Astrocyte (in vitro differentiated cells and primary cell): ENCODE measurements at regions not wholly inside any gene's neighbourhood (a gene's known extent, or its start where the extent isn't known, plus 50 kb on each side); places are given as distances from the start of the nearest gene placed in this dataset.

ENCODE experiments used
- DNase-seq: peaks from one replicate; pipeline ENCODE4 v3.0.0-alpha.2; 2010; ENCODE audit warnings: low read depth
- FAIRE-seq: peaks from 2 replicates; lab custom pipeline; 2011; peaks lifted over from hg19 to GRCh38; lab: Jason Lieb, UNC
- H2AFZ ChIP-seq: 2 replicates; pipeline ENCODE4 v1.6.0; 2012; ENCODE audit warnings: low read depth, low read length, inconsistent platforms
- H3K27ac ChIP-seq: 2 replicates; pipeline ENCODE4 v1.5.1; 2011; ENCODE audit warnings: low read depth, low read length, inconsistent platforms
- H3K27me3 ChIP-seq: 2 replicates; pipeline ENCODE4 v1.6.0; 2011; ENCODE audit warnings: low read length, inconsistent platforms; ENCODE audit not compliant: insufficient read depth
- H3K36me3 ChIP-seq: 2 replicates; pipeline ENCODE4 v1.5.1; 2011; ENCODE audit warnings: low read length, inconsistent platforms; ENCODE audit not compliant: insufficient read depth
- H3K4me1 ChIP-seq: 2 replicates; pipeline ENCODE4 v1.5.1; 2011; ENCODE audit warnings: low read length, inconsistent platforms; ENCODE audit not compliant: insufficient read depth
- H3K4me2 ChIP-seq: 2 replicates; pipeline ENCODE4 v1.6.0; 2012; ENCODE audit warnings: low read length, inconsistent platforms
- H3K4me3 ChIP-seq: 2 replicates; pipeline ENCODE4 v1.5.1; 2011; ENCODE audit warnings: low read depth, mild to moderate bottlenecking, low read length, inconsistent platforms; ENCODE audit not compliant: insufficient read depth
- H3K79me2 ChIP-seq: 2 replicates; pipeline ENCODE4 v1.6.0; 2012; ENCODE audit warnings: mild to moderate bottlenecking, low read length, inconsistent platforms; ENCODE audit not compliant: insufficient read depth
- H3K9ac ChIP-seq: 2 replicates; pipeline ENCODE4 v1.6.0; 2012; ENCODE audit warnings: mild to moderate bottlenecking, low read length, inconsistent platforms
- H3K9me3 ChIP-seq: 2 replicates; pipeline ENCODE4 v1.5.1; 2012; ENCODE audit warnings: low read depth, mild to moderate bottlenecking, low read length, inconsistent platforms; ENCODE audit not compliant: insufficient read depth
- H4K20me1 ChIP-seq: 2 replicates; pipeline ENCODE4 v1.6.0; 2012; ENCODE audit warnings: low read length, inconsistent platforms; ENCODE audit not compliant: insufficient read depth
- H3K27ac Mint-ChIP-seq: one replicate; pipeline ENCODE4 v1.8.0; 2021; ENCODE audit warnings: mild to moderate bottlenecking, mixed read lengths; ENCODE audit not compliant: unreplicated experiment
- H3K27me3 Mint-ChIP-seq: one replicate; pipeline ENCODE4 v1.8.0; 2021; ENCODE audit warnings: low read depth, mixed read lengths; ENCODE audit not compliant: unreplicated experiment
- H3K36me3 Mint-ChIP-seq: one replicate; pipeline ENCODE4 v1.8.0; 2021; ENCODE audit warnings: low read depth, mixed read lengths; ENCODE audit not compliant: unreplicated experiment
- H3K4me1 Mint-ChIP-seq: one replicate; pipeline ENCODE4 v1.8.0; 2021; ENCODE audit warnings: low read depth, mixed read lengths; ENCODE audit not compliant: unreplicated experiment
- H3K4me3 Mint-ChIP-seq: one replicate; pipeline ENCODE4 v1.8.0; 2021; ENCODE audit warnings: mild to moderate bottlenecking, moderate library complexity, mixed read lengths; ENCODE audit not compliant: unreplicated experiment
- H3K9me3 Mint-ChIP-seq: one replicate; pipeline ENCODE4 v1.8.0; 2021; ENCODE audit warnings: mild to moderate bottlenecking, mixed read lengths; ENCODE audit not compliant: unreplicated experiment
- CTCF ChIP-seq: IDR thresholded peaks from 2 replicates; pipeline ENCODE4 v1.5.1; 2011; ENCODE audit warnings: low read depth, mild to moderate bottlenecking, inconsistent platforms, low read length, moderate library complexity; ENCODE audit not compliant: insufficient read depth
- EZH2 ChIP-seq: IDR thresholded peaks from 2 replicates; pipeline ENCODE4 v1.6.1; 2012; ENCODE audit warnings: mild to moderate bottlenecking, low read length, inconsistent platforms; ENCODE audit not compliant: insufficient read depth

GRCh38 chr16:79658301-79659033, 57.9 kb upstream of the MAF start:
- DNase-seq (peak; percentile 92), FAIRE-seq (peak; percentile 20)
- Histone ChIP-seq H3K27me3 (no peaks in the 10 kb centered on the region), H3K4me3 (no peak overlapping the region), H3K4me1 (peaks cover 14% of the 10 kb centered on the region), H3K9ac (peak overlapping the region; percentile 30), H3K4me2 (peak overlapping the region; percentile 58), H3K27ac (peak overlapping the region; percentile 76), H3K36me3 (no peaks in the 10 kb centered on the region), H3K9me3 (no peaks in the 10 kb centered on the region), H4K20me1 (no peaks in the 10 kb centered on the region), H3K79me2 (no peaks in the 10 kb centered on the region), H2AFZ (peak overlapping the region; percentile 70)
- TF ChIP-seq CTCF = no peak
- no peak for TF ChIP-seq EZH2
- peak overlapping the region; percentile 98 for H3K27ac Mint-ChIP-seq
- no peaks in the 10 kb centered on the region for H3K27me3 Mint-ChIP-seq
- H3K4me1 Mint-ChIP-seq = peaks cover 32% of the 10 kb centered on the region
- H3K4me3 Mint-ChIP-seq = peak overlapping the region; percentile 51
- H3K36me3 Mint-ChIP-seq = no peaks in the 10 kb centered on the region
- H3K9me3 Mint-ChIP-seq = peaks cover 11% of the 10 kb centered on the region

GRCh38 chr16:79656553-79657115, 56.1 kb upstream of the MAF start:
- DNase-seq (no peak), FAIRE-seq (no peak)
- no peaks in the 10 kb centered on the region for H4K20me1 ChIP-seq
- peaks cover 15% of the 10 kb centered on the region for H3K4me1 ChIP-seq
- no peaks in the 10 kb centered on the region for H3K27me3 ChIP-seq
- no peak overlapping the region for H3K27ac ChIP-seq
- no peak overlapping the region for H2AFZ ChIP-seq
- Mint-ChIP-seq H3K4me1 (peaks cover 40% of the 10 kb centered on the region), H3K4me3 (no peak overlapping the region), H3K27ac (peak overlapping the region; percentile 54), H3K27me3 (no peaks in the 10 kb centered on the region), H3K36me3 (no peaks in the 10 kb centered on the region), H3K9me3 (peaks cover 3% of the 10 kb centered on the region)
- no peak overlapping the region for H3K4me2 ChIP-seq
- H3K36me3 ChIP-seq = no peaks in the 10 kb centered on the region
- H3K79me2 ChIP-seq = no peaks in the 10 kb centered on the region
- TF ChIP-seq CTCF (no peak), EZH2 (no peak)
- H3K9me3 ChIP-seq = no peaks in the 10 kb centered on the region
- H3K9ac ChIP-seq = no peak overlapping the region
- no peak overlapping the region for H3K4me3 ChIP-seq

- H4K20me1 ChIP-seq = no peaks in the 10 kb centered on the region
- no peaks in the 10 kb centered on the region for H3K27me3 Mint-ChIP-seq
- H3K9me3 Mint-ChIP-seq = no peaks in the 10 kb centered on the region
- H3K4me2 ChIP-seq = no peak overlapping the region
- no peaks in the 10 kb centered on the region for H3K79me2 ChIP-seq
- H3K9ac ChIP-seq = no peak overlapping the region
- no peak overlapping the region for H2AFZ ChIP-seq
- no peaks in the 10 kb centered on the region for H3K36me3 Mint-ChIP-seq
- no peak overlapping the region for H3K4me3 ChIP-seq
- no peaks in the 10 kb centered on the region for H3K9me3 ChIP-seq
- H3K27ac Mint-ChIP-seq = no peak overlapping the region
- H3K27ac ChIP-seq = no peak overlapping the region
- H3K4me3 Mint-ChIP-seq = no peak overlapping the region
- H3K36me3 ChIP-seq = no peaks in the 10 kb centered on the region
- H3K4me1 Mint-ChIP-seq = peaks cover 38% of the 10 kb centered on the region
- no peak for TF ChIP-seq EZH2
- no peak for TF ChIP-seq CTCF
- DNase-seq = peak; percentile 18
- no peak for FAIRE-seq
- no peaks in the 10 kb centered on the region for H3K27me3 ChIP-seq
- peaks cover 16% of the 10 kb centered on the region for H3K4me1 ChIP-seq
Measured at GRCh38 chr16:79653373-79653891, 52.9 kb upstream of the MAF start.
